Activated T-cell treated with anti-CD3 and anti-CD28 coated beads for 1 hour (primary cell): ENCODE measurements at regions not wholly inside any gene's neighbourhood (a gene's known extent, or its start where the extent isn't known, plus 50 kb on each side); places are given as distances from the start of the nearest gene placed in this dataset.

ENCODE experiments used
- DNase-seq: peaks from one replicate; pipeline ENCODE4 v3.0.0-alpha.2; 2020; ENCODE audit warnings: low read depth

- DNase-seq = no peak
These were observed 223.1 kb downstream of the REEP3 start for GRCh38 chr10:63744060-63744941.

- no peak for DNase-seq
These were observed 228.7 kb downstream of the REEP3 start for GRCh38 chr10:63749915-63750314.

- DNase-seq = no peak
These were observed 230.6 kb downstream of the REEP3 start for GRCh38 chr10:63751836-63752235.

- no peak for DNase-seq
These were observed 231.1 kb downstream of the REEP3 start for GRCh38 chr10:63752318-63752717.

GRCh38 chr10:63753808-63754207 lies 232.6 kb downstream of the REEP3 start:
- no peak for DNase-seq

- DNase-seq = no peak
These were observed 234.2 kb downstream of the REEP3 start for GRCh38 chr10:63755441-63755840.

- no peak for DNase-seq
These were observed 235.9 kb downstream of the REEP3 start for GRCh38 chr10:63757067-63757466.

GRCh38 chr10:63758080-63758479 lies 236.9 kb downstream of the REEP3 start:
- no peak for DNase-seq

GRCh38 chr10:63759335-63759734 lies 238.1 kb downstream of the REEP3 start:
- no peak for DNase-seq

GRCh38 chr10:63760034-63760707 lies 239.0 kb downstream of the REEP3 start:
- DNase-seq = no peak

GRCh38 chr10:63760708-63761047 lies 239.5 kb downstream of the REEP3 start:
- DNase-seq = no peak

- no peak for DNase-seq
These were observed 240.0 kb downstream of the REEP3 start for GRCh38 chr10:63761243-63761642.

GRCh38 chr10:63763744-63764143 lies 242.5 kb downstream of the REEP3 start:
- DNase-seq = no peak

GRCh38 chr10:63765126-63765525 lies 243.9 kb downstream of the REEP3 start:
- DNase-seq = no peak

GRCh38 chr10:63766745-63767137 lies 245.5 kb downstream of the REEP3 start:
- DNase-seq = no peak

- DNase-seq = no peak
These were observed 246.1 kb downstream of the REEP3 start for GRCh38 chr10:63767138-63767801.

GRCh38 chr10:63769367-63769766 lies 248.2 kb downstream of the REEP3 start:
- DNase-seq = no peak

GRCh38 chr10:63770523-63770922 lies 249.3 kb downstream of the REEP3 start:
- DNase-seq = no peak

GRCh38 chr10:63772491-63772890 lies 251.3 kb downstream of the REEP3 start:
- DNase-seq = no peak

- no peak for DNase-seq
These were observed 251.9 kb downstream of the REEP3 start for GRCh38 chr10:63773106-63773505.

GRCh38 chr10:63773962-63774361 lies 252.8 kb downstream of the REEP3 start:
- DNase-seq = no peak

GRCh38 chr10:63780101-63780500 lies 258.9 kb downstream of the REEP3 start:
- DNase-seq = no peak

GRCh38 chr10:63781226-63781625 lies 260.0 kb downstream of the REEP3 start:
- DNase-seq = no peak
